ACHN (cell line): ENCODE measurements at regions not wholly inside any gene's neighbourhood (a gene's known extent, or its start where the extent isn't known, plus 50 kb on each side); places are given as distances from the start of the nearest gene placed in this dataset.

Experiments used
- DNase-seq: peaks from one replicate; pipeline ENCODE4 v3.0.0-alpha.2; 2015
- in situ Hi-C: cut with HindIII; loops from 2 replicates; pipeline ENCODE4 v1.10.0; 2017; ENCODE audit warnings: low sequenced_read_pairs, low pct_ligation_motif_present, low pct_unique_long_range_greater_than_20kb

DNA sequence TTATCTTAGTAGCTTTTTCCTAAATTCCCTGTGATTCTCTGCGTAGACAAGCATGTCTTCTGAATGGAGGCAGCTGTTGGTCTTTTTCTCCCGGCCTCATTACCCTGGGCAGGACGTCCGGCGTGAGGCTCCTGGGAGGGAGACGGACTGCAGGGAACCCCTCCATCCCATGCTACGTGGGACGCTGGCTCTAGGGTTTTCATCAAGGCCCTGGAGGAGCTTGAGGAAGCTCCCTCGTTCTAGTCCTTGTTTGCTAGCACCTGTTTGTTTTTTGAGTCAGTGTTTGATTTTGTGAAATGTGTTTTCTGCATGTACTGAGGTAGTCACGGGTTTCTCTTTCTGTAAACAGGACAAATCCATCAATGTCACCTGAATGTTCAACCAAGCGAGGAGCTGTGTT is 99.3 kb upstream of the TMEM18 start:
- in situ Hi-C loops: no loop called here
- DNase-seq: no peak

DNA sequence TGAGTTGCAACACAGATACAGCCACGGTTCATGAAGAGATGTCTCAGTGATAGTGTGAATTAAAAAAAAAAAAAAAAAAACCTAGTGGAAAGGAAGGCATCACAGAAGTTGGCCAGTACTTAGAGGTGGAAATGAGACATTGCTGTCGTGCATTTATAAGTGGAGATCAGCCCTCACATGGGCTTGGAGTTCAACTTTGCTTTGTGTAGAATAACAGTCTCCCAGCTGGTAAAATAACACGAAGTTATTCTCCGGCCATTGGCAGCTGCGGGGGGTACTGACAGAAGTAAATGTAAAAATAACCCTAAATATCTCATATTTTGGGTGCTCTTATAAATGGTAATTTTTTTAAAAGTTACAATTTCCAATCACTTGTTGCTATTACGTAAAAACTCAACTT is 98.8 kb upstream of the TMEM18 start:
- in situ Hi-C loops: no loop called here
- no peak for DNase-seq

DNA sequence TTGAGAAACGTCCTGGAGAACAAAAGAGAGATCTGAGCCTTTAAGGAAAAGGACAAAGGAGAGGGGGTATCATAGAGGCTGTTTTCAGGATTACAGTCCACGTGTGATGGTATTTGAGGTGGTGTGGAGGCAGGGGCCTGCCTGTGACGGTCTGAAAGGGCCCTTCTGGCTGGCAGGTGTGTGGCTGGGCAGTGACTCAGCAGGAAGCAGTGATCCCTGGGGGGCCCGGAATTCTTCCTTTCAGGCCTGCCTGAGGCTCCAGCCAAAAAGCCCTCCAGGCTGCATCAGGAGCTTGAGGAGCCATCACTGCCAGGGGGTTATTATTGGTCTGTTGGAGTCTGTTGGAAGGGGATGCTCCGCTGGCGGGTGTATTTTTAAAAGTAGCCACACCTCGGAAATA is 97.2 kb upstream of the TMEM18 start:
- DNase-seq: no peak
- in situ Hi-C loops: no loop called here

DNA sequence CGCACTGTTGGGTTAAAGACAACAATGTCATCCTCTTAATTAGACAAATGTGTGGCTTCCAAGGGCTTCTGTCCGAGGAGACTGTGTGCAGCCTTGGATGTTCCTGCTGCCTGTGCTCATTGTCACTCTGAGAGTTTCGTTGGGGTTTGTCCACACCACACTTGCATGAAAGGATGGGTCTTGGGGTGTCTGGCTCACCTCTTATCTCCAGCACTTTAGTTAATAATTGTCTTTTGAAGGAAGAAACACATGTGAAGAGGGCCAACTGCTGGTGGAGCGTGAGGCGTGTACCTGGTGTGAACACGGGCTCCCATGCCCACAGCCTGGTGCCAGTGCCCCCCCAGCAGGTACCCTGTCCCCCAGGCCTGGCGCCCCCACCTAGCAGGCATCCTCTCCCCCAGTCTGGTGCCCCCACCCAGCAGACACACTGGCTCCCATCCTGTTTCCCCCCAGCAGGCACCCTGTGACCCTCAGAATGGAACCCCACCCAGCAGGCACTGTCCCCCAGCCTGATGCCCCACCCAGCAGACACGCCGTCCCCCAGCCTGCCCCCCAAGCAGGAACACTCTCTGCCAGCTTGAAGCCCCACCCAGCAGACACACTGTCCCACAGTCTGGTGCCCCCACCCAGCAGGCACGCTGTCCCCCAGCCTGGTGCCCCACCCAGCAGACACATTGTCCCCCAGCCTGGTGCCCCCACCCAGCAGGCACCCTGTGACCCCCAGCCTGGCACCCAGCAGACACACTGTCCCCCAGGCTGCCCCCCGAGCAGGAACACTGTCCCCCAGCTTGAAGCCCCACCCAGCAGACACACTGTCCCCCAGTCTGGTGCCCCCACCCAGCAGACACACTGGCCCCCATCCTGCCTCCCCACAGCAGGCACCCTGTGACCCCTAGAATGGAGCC is 96.3 kb upstream of the TMEM18 start:
- in situ Hi-C loops: no loop called here
- DNase-seq: no peak

DNA sequence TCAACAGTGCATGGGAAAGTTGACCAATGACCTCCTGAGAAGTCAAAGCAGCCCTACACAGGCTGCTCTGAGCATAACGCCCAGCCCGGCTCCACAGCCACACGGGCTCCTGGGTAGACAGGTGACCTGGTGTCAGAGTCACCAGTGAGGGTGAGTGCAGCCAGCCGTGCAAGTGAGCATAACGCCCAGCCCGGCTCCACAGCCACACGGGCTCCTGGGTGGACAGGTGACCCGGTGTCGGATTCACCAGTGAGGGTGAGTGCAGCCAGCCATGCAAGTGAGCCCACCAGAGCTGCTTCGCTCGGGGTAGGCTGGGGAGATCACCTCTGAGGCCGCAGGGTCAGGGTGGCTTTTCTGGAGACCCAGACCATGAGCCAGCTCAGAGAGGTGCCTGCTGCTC is 94.3 kb upstream of the TMEM18 start:
- in situ Hi-C loops: no loop called here
- no peak for DNase-seq

DNA sequence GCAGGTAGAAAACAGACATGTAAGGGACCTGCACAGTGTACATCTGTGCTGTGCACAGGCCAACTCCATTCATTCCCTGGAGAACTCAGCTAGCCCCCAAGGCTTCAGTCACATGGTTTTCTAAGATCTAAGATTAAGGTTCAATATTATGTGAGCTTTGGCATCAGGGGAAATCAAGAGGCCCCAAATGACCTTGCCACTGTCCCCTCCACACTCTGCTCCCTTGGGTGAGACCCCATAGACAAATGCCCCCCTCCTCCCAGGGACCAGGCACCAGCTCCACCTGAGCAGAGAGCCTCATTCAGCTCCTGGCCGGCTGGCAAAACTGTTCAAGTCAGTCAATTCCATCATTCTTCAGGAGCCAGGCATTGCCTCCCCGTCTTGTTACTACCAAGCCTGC is 93.6 kb upstream of the TMEM18 start:
- DNase-seq: no peak
- in situ Hi-C loops: no loop called here

DNA sequence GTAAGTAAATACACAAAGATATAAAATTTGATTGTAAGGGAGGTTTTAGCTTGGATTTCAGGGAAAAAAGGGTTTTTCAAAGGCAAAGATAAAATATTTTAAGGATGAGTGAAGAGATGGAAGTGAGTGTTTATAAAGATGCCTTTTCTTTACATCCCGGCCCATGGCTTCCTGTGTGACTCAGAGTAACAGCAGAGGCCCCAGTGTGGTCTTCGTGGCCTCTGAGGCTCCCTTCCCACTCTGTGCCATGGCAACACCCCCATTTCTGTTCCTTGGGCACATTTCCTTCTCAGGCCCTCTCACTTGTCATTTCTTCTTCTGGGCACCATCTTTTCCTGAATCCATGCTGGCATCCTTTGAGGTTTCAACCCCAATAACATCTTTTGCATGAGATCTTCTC is 92.6 kb upstream of the TMEM18 start:
- no peak for DNase-seq
- in situ Hi-C loops: no loop called here

DNA sequence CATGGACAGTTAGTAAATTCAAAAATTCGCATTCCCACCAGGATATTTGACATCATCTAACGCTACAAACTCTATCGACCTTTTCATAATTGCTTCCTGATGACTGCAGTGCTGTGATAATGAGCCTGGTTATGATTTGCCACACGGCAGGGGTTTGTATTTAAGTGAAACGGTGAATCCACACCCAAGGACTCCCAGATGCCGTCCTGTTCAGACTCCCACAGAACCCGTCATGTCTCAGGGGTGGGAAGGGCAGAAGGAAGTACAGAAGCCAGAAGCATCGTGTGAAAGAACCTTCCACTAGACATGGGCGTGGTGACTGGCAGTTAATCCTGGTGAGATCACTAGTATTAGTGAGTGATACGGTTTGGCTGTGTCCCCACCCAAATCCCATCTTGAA is 91.2 kb upstream of the TMEM18 start:
- no peak for DNase-seq
- in situ Hi-C loops: no loop called here

DNA sequence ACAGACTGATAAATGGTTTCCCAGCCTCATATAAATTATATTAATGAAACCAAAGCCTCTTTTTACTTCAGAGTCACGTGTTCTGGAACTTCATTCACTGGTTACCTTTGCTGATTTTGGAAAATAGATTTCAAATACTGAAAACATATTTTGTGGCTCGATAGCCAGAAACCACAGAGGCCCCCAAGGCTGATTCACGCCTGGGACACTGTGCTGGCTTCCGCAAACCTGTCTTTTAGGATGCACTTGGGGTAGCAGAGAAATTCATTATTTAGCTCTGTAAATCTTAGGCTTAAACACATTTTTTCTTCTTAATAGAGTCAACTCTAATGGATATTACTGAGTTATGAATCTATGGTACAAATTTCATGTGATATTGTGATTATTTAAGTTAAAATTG is 90.7 kb upstream of the TMEM18 start:
- in situ Hi-C loops: no loop called here
- no peak for DNase-seq

DNA sequence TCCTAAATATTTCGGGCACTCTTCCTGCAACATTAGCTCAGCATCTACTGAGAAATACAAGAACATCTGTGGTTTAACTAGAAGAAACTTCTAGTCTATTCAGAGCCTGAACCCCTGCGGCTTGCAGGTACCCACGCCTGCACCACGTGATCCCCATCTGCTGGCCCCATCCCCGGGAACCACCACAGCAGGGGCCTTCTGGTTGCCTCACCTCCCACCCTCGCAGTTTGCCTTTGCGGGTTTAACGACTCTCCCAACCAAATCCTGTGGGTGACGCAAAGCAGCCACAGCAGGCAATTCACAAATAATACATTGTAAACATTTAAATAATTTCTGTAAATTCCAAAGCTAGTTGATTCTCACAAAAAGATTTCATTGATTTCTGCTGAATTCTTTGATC is 90.2 kb upstream of the TMEM18 start:
- in situ Hi-C loops: no loop called here
- no peak for DNase-seq

DNA sequence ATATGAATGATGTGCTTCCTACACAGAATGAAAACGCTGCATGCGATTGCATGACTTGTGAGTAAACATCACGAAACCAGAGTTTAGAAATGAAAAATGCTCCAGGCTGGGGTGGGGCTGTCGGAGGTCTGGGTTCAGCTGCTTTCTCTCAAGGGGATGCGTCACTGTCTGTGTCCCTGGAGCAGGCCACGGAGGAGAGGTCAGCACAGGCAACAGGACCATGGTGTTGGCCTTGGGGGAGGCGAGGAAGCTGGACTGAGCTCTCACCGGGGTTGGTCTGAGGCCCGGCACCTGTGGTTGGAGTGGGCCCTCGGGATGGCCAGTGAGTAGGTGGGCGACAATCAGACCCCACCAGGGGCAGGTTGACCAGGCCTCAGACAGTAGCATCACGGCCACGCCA is 89.0 kb upstream of the TMEM18 start:
- in situ Hi-C loops: no loop called here
- no peak for DNase-seq

DNA sequence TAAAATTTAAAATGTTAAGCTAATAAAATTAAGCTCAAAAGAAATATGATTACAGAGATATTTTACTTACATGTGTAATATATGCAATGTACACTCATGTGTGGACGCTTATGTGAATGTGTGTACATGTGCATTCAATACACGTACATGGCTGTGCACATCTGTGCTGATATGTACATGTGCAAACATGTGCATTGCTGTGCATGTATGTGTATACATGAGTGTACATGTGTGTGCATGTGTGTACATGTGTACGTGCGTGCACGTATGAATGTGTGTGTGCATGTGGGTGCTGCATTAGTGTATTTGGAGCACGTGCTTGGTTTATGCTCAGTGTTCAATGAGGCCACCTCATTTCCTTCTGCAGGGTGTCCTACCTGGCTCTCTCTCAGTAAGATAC is 88.2 kb upstream of the TMEM18 start:
- in situ Hi-C loops: no loop called here
- no peak for DNase-seq

DNA sequence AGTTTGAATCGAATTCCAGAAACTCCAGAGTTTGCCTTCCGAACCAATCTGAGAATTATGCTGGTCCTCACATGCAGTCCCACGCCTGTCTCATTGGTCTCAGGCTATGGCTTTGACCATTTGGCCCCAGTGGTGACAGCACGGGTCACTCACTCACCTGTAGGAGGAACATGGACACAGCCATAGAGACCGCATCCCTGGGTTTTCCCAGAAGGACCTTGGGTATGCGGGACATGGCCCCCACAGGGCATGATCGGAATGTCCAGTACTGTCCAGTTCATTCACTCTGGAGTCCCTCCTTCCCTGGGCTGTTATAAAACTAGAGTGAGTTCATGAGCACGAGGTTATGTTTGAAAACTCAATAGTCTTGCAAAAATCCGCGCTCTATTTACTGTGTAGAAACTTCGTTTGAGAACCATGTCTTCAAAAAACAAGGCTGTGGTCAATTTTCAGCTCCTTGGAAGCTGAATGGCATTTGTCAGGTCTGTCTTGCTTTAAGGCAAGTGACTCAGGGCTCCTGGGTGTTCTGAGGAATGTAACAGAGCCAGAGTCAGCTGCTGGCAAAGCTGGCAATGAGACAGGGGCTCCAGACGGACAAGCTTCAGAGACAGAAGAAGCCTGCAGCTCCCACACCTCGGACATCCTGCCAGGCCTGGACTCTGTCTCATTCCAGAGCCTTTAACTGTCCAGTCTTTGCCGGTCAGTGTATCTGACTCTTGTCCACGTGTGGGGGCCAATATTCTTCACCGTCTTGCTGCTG is 86.7 kb upstream of the TMEM18 start:
- DNase-seq: no peak
- in situ Hi-C loops: no loop called here

DNA sequence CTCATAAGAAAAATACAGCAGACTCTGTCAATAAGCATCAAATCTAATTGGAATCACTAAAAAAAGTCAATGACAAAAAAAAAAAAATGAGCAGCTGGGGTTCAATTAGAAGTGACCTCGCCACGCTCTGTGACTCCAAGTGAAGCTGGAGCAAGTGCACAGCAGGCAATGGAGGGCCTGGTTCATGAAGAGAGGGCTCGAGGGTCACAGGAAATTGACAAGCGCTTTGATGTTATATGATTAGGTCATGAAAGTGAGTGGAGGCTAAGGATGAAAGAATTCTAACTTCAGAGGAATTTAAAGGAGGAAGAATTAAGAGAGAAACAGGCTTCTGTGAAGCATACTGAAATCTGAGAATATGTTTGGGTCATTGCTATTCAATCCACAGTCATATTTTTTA is 85.4 kb upstream of the TMEM18 start:
- no peak for DNase-seq
- in situ Hi-C loops: no loop called here

DNA sequence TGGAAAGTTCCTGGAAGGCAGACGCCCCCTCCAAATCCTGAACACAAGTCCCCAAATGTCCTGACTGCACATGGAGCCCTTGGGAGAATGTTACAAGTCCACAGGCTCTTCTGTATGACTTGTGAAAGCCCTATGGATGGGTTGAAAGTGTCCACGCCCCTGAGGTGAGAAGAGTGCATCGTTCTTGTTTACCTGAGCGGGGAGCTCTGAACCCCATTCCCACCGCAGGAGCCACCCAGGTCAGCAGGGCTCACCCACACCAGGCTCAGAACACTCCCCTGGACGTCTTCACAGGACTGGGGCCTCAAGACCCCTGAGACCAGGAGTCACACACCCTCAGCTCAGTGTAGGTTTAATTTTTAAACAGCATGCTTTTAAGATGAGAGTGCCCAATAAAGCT is 84.2 kb upstream of the TMEM18 start:
- in situ Hi-C loops: no loop called here
- DNase-seq: no peak

DNA sequence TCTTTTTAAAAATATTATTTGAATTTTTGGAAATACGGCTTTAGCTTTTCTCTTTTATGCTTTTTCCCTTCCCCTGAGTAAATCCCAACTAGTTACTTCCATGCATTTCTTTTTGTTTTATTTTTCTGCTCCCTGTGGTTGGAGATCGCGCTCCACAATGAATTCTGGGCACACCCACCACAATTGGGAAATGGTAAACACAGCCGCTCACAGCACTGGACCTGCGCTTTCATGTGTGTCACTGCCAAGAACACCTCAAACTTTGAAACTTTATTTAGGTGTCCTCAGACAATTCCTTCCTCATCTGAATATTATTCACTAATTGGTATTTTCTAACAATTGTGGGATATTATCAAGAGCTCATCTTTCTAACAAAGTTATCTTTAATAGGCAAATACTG is 82.8 kb upstream of the TMEM18 start:
- DNase-seq: no peak
- in situ Hi-C loops: no loop called here

DNA sequence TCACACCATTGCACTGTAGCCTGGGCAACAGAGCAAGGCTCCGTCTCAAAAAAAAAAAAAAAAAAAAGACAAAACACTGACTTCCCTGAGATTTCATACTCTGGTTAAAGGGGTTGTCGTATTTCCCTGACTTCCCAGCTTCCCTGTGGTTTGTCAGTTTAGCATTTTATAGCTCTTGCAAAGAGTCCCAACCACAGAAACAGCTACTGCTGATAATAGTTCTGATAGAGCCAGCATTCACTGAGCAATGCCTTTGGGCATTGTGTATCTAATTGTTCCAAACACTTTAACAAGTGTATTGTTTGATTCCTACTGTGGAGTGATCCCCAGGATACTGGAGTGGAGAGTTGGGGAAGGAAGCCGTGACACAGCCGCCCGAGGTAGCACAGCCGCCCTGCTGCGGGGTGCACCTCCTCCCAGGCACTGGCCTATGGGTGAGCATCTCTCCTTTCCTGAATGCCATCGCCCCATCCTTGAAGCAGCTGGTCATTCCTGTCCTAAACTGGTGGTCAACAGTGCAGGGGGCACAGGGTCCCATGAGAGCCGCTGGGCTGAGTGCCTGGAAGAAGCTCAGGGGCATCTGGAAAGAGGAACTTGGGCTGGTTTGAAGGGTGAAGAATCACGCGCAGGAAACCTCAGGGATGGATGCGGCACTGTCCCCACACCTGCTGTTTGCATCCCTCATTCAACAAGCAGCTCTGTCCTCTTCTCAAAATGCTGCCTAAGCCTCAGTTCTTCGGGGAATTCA is 81.0 kb upstream of the TMEM18 start:
- in situ Hi-C loops: no loop called here
- DNase-seq: no peak

DNA sequence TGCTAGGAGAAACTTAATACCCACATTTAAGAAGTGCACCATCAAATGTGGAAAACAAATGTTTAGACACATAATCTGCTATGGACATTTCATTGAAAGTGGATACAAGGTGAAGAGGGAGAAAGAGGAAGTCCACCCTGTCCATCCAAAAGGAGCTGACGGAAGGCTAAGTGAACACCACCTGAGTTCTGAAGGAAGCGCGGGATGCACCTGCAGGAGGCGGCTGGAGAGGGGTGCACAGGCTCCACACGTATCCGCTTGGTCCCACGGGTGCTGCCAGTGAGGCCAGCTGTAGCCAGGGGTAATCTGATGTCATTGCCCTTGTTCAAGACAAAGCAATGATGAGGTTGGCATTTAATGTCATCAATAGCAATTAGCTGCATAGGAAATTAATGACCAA is 75.9 kb upstream of the TMEM18 start:
- in situ Hi-C loops: no loop called here
- no peak for DNase-seq

DNA sequence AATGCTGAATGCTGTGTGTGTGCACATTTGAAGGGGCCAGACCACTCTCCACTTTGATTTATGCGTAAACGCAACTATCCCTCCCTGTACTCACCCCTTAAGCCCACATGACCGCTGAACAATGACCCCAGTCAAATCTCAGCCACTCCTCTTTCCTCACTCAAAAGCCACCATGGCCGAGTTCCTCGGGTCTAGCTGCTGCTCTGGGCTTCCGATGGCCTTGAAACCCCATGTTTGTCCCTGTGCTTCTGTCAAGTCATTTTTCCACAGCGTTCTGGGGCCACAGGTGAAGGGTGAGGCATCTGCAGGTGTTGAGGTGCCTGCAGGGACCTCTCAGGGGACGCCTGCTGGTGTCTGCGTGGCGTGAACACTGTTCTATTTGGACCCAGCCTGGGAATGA is 74.3 kb upstream of the TMEM18 start:
- no peak for DNase-seq
- in situ Hi-C loops: no loop called here
